ENCODE measurements at regions not wholly inside any gene's neighbourhood (a gene's known extent, or its start where the extent isn't known, plus 50 kb on each side); places are given as distances from the start of the nearest gene placed in this dataset.
"Not testable (repeated sequence)": the region's sequence is repeated elsewhere in the genome, so short reads cannot be mapped to it uniquely, and the experiment has no call there.

GRCh38 chr1:22210636-22211035, 67.7 kb upstream of the WNT4 start:
- TF ChIP-seq ZFX (IDR thresholded peaks at IDR 0.05; ENCODE audit: borderline replicate concordance) (no peak), CTCF (IDR thresholded peaks at IDR 0.05) (no peak)
- H3K27ac ChIP-seq = no peak overlapping the region

- H3K27ac ChIP-seq = not testable (repeated sequence)
Measured at GRCh38 chr1:22211459-22211858, 68.6 kb upstream of the WNT4 start.

GRCh38 chr1:22212400-22213233, 69.7 kb upstream of the WNT4 start:
- H3K27ac ChIP-seq = no peak overlapping the region
- TF ChIP-seq CTCF (IDR thresholded peaks at IDR 0.05) (no peak), ZFX (IDR thresholded peaks at IDR 0.05; ENCODE audit: borderline replicate concordance) (no peak)

- no peak for TF ChIP-seq ZFX (IDR thresholded peaks at IDR 0.05; ENCODE audit: borderline replicate concordance)
- TF ChIP-seq CTCF (IDR thresholded peaks at IDR 0.05) = no peak
- no peak overlapping the region for H3K27ac ChIP-seq
Measured at GRCh38 chr1:22216210-22216883, 73.5 kb upstream of the WNT4 start.

- H3K27ac ChIP-seq = no peak overlapping the region
- no peak for TF ChIP-seq ZFX (IDR thresholded peaks at IDR 0.05; ENCODE audit: borderline replicate concordance)
Measured at GRCh38 chr1:22216966-22217365, 74.1 kb upstream of the WNT4 start.

- TF ChIP-seq ZFX (IDR thresholded peaks at IDR 0.05; ENCODE audit: borderline replicate concordance) (no peak), CTCF (IDR thresholded peaks at IDR 0.05) (no peak)
- no peak overlapping the region for H3K27ac ChIP-seq
Measured at GRCh38 chr1:22217811-22218460, 75.0 kb upstream of the WNT4 start.

- TF ChIP-seq CTCF (IDR thresholded peaks at IDR 0.05) (no peak), ZFX (IDR thresholded peaks at IDR 0.05; ENCODE audit: borderline replicate concordance) (no peak)
- H3K27ac ChIP-seq = no peak overlapping the region
Measured at GRCh38 chr1:22218618-22219250, 75.8 kb upstream of the WNT4 start.
